ENCODE measurements at regions not wholly inside any gene's neighbourhood (a gene's known extent, or its start where the extent isn't known, plus 50 kb on each side); places are given as distances from the start of the nearest gene placed in this dataset.

DNA sequence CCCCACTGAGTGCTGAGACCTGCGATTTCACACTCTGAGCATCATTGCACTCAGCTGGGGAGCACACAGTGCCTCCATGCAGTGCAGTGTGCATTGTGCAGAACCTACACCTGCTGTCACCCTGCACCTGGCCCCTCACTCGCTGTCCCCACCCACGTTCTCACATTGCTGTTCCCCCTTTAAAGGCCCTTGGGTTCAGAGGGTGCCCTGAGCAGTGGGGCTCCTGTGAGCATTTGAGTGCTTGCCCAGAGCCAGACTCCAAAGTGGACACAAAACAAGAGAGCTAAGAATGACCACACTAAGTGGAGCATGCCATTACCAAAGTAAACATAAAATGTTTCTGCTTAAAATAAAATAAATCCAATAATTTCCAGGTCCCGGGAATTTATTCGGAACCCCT lies 131.0 kb upstream of the CST7 start:
- Histone ChIP-seq H3K9me3 (ENCODE audit: control insufficient read depth, insufficient read depth, low read depth, low read length) (0 out of 2 replicates have a peak, but pooled peaks cover 2% of the 10 kb centered on the region), H3K36me3 (ENCODE audit: control insufficient read depth, insufficient read depth, low read length) (no peaks in the 10 kb centered on the region), H3K4me3 (ENCODE audit: low read depth, low read length) (no peak overlapping the region), H3K4me1 (ENCODE audit: control insufficient read depth, insufficient read depth, low read length) (no peaks in the 10 kb centered on the region), H3K27ac (ENCODE audit: low read depth, low read length) (no peak overlapping the region), H3K27me3 (ENCODE audit: control insufficient read depth, insufficient read depth, low read length) (no peaks in the 10 kb centered on the region), H3K9ac (ENCODE audit: low read length) (no peak overlapping the region)

DNA sequence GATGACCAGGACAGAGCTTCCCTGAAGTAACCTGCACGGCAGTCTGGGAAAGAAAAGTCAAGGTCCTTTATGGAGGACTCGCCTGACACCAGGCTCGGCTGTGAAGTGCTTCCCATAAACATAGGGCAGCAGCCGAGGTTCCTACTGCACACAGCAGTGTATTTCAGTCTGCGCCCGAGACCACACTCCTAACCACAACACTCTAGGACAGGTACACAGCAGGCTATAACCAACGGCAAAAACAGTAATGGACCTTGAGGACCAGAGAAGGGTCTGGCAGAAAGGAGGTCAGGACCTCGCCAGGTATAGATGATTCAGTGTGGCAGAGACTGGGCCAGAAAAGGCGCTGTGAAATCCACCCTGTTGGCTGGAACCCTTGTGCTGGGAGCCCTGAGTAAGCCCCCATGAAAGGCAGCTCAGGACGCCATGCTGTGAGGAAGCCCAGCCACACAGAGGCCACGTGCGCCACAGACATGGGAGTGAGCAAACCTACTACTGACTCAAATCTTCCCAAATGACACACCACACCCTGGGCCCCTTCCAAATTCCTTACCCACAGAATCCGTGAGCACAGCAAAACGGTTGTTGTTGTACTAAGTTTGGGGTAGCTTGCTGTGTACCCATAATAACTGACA lies 129.6 kb upstream of the CST7 start:
- Histone ChIP-seq H3K9me3 (ENCODE audit: control insufficient read depth, insufficient read depth, low read depth, low read length) (0 out of 2 replicates have a peak, but pooled peaks cover 2% of the 10 kb centered on the region), H3K27me3 (ENCODE audit: control insufficient read depth, insufficient read depth, low read length) (no peaks in the 10 kb centered on the region), H3K36me3 (ENCODE audit: control insufficient read depth, insufficient read depth, low read length) (no peaks in the 10 kb centered on the region), H3K4me1 (ENCODE audit: control insufficient read depth, insufficient read depth, low read length) (no peaks in the 10 kb centered on the region), H3K4me3 (ENCODE audit: low read depth, low read length) (no peak overlapping the region), H3K9ac (ENCODE audit: low read length) (no peak overlapping the region), H3K27ac (ENCODE audit: low read depth, low read length) (no peak overlapping the region)

DNA sequence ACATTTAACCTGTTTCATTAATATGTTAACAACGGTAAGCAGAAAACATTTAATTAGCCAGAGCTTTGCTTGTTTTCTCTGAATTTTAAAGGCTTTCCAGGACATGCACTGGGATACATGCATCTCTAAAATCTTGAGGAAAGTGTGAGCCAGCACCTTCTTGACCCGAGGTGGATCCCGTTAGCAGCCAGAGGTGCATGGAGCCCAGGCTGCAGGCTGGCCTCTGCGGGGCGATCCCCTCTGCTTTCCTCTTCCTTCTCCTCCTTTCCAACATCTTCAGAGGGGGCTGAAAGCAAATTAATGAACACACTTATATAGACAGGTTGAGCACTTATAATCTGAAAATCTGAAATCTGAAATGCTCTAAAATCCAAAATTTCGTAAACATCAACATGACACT lies 128.7 kb upstream of the CST7 start:
- Histone ChIP-seq H3K36me3 (ENCODE audit: control insufficient read depth, insufficient read depth, low read length) (no peaks in the 10 kb centered on the region), H3K9me3 (ENCODE audit: control insufficient read depth, insufficient read depth, low read depth, low read length) (0 out of 2 replicates have a peak, but pooled peaks cover 2% of the 10 kb centered on the region), H3K4me3 (ENCODE audit: low read depth, low read length) (no peak overlapping the region), H3K9ac (ENCODE audit: low read length) (no peak overlapping the region), H3K4me1 (ENCODE audit: control insufficient read depth, insufficient read depth, low read length) (no peaks in the 10 kb centered on the region), H3K27ac (ENCODE audit: low read depth, low read length) (no peak overlapping the region), H3K27me3 (ENCODE audit: control insufficient read depth, insufficient read depth, low read length) (no peaks in the 10 kb centered on the region)

DNA sequence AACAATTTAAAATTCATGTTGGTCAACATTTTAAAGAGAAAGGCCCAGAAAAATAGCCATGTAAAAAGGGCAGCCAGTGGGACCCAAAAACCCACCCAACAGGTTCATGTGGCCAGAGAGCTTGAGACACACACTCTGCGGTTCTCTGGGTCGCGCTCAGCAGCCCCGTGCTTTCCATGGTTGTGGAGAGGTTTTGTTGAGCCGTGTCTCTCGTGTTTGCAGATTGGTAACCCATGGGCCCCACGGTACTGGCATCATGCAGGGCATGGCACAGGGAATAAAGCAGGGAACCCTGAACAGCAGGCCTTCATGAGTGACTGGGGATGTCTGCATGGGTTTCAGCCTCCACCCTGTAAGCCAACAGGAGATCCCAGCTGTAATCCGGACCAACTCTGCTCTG lies 127.7 kb upstream of the CST7 start:
- Histone ChIP-seq H3K9ac (ENCODE audit: low read length) (no peak overlapping the region), H3K27ac (ENCODE audit: low read depth, low read length) (no peak overlapping the region), H3K27me3 (ENCODE audit: control insufficient read depth, insufficient read depth, low read length) (no peaks in the 10 kb centered on the region), H3K4me3 (ENCODE audit: low read depth, low read length) (no peak overlapping the region), H3K9me3 (ENCODE audit: control insufficient read depth, insufficient read depth, low read depth, low read length) (0 out of 2 replicates have a peak, but pooled peaks cover 2% of the 10 kb centered on the region), H3K4me1 (ENCODE audit: control insufficient read depth, insufficient read depth, low read length) (no peaks in the 10 kb centered on the region), H3K36me3 (ENCODE audit: control insufficient read depth, insufficient read depth, low read length) (no peaks in the 10 kb centered on the region)

DNA sequence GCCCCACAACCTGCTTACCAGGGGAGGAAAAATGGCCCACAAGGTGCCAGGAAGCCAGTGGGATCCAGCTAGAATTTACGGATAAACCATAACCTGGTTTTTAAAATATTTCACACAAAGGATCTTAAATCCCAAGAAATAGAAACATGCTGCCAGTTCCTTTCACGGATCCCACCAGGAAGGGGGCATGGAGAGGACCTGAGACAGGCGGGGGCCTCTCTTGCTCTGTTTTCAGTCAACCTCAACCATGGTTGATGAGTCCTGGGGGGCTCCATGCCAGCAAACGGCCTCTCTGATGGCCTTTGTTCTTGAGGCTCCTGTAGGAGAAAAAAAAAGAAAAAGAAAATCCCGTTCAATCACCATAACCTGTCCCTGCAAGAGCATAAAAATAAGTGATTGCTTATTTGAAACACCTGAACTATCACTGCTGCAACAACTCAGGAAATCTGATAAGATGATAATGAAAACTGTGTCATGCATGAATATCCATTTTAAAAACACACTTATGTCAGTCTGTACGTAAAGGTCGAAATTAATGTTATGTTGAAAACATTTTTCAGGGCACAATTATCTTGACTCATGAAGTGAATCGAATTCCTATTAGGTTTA lies 125.8 kb upstream of the CST7 start:
- Histone ChIP-seq H3K9ac (ENCODE audit: low read length) (no peak overlapping the region), H3K36me3 (ENCODE audit: control insufficient read depth, insufficient read depth, low read length) (no peaks in the 10 kb centered on the region), H3K9me3 (ENCODE audit: control insufficient read depth, insufficient read depth, low read depth, low read length) (0 out of 2 replicates have a peak, but pooled peaks cover 2% of the 10 kb centered on the region), H3K4me1 (ENCODE audit: control insufficient read depth, insufficient read depth, low read length) (no peaks in the 10 kb centered on the region), H3K27me3 (ENCODE audit: control insufficient read depth, insufficient read depth, low read length) (no peaks in the 10 kb centered on the region), H3K27ac (ENCODE audit: low read depth, low read length) (no peak overlapping the region), H3K4me3 (ENCODE audit: low read depth, low read length) (no peak overlapping the region)

DNA sequence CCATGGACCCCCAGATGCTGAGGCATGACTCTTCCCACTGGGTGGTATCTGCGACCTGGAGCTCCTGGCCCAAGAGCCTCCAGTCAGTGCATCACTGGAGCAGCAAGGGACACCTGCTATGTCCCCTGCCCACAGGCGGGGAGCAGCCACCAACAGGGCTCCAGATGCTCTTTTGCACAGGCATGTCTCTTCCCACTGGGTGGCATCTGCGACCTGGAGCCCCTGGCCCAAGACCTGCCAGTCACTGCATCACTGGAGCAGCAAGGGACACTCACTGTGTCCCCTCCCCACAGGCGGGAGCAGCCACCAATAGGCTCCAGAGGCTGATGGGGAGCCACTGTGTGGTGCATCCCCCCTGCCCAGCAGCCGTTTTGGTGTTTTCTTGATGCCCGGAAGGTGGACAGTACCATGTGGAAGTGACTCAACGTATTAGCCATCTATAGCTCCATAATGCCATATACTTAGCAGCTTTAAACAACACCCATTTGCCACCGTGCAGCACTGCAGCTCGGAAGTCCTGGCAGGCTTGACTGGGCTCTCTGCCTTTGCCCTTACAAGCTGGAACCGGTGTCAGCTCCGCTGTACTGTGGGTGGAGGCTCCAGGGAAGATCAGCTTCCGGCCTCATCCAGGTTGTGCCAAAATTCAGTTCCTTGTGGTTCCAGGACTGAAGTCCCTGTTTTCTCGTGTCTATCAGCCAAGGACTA lies 124.9 kb upstream of the CST7 start:
- no peak overlapping the region for H3K9ac ChIP-seq (ENCODE audit: low read length)
- no peaks in the 10 kb centered on the region for H3K36me3 ChIP-seq (ENCODE audit: control insufficient read depth, insufficient read depth, low read length)
- no peak overlapping the region for H3K4me3 ChIP-seq (ENCODE audit: low read depth, low read length)
- 0 out of 2 replicates have a peak, but pooled peaks cover 2% of the 10 kb centered on the region for H3K9me3 ChIP-seq (ENCODE audit: control insufficient read depth, insufficient read depth, low read depth, low read length)
- no peak overlapping the region for H3K27ac ChIP-seq (ENCODE audit: low read depth, low read length)
- no peaks in the 10 kb centered on the region for H3K27me3 ChIP-seq (ENCODE audit: control insufficient read depth, insufficient read depth, low read length)
- H3K4me1 ChIP-seq (ENCODE audit: control insufficient read depth, insufficient read depth, low read length): no peaks in the 10 kb centered on the region

DNA sequence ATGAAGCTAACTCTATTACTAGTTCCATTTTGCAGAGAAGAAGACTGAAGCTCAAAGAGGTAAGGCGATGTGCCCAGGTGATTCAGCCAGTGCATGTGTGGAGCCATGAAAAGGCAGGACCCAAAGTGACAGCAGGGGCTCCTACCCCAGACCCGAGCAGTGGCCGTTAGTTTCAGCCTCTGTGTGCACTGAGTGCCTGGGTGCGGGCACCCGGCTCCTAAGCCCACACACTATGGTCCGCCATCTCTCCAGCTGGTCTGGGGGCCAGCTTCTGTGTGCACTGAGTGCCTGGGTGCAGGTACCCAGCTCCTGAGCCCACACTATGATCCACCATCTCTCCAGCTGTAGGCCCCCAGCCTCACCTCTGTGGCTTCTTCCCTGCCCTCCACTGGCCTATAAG lies 123.5 kb upstream of the CST7 start:
- H3K27me3 ChIP-seq (ENCODE audit: control insufficient read depth, insufficient read depth, low read length): no peaks in the 10 kb centered on the region

DNA sequence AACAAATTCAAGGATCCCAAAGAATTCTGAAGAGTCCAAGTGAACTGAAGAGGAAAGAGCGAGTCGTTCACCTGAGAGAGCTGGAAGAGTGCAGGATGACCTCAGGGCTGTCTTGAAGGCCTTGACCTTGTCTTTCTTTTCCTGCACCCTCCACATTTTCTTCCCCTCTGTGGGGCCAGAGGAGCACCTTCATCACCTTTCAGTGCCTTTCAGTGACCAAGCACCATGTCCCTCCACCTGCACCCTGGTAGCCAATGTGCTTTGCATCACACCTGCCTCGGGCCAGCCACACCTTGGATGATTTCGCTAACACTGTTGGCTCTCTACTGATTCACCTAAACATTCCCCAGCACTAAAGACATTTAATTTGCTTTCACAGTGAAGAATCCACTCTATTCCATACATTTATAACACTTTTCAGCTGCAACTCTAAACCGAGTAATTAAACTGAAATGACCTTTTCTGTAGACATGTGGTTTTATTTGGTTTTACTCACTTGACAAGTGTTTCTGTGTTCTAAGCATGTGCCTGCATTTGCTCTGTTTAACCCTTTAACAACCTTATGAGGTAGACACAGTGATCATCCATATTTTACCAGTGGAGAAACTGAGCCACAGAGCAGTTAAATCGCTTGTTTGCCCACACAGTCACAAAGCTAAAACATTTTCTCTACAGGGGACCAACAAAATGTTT lies 121.3 kb upstream of the CST7 start:
- H3K36me3 ChIP-seq (ENCODE audit: control insufficient read depth, insufficient read depth, low read length): no peaks in the 10 kb centered on the region
- H3K4me1 ChIP-seq (ENCODE audit: control insufficient read depth, insufficient read depth, low read length): no peaks in the 10 kb centered on the region
- no peaks in the 10 kb centered on the region for H3K9me3 ChIP-seq (ENCODE audit: control insufficient read depth, insufficient read depth, low read depth, low read length)
- H3K27me3 ChIP-seq (ENCODE audit: control insufficient read depth, insufficient read depth, low read length): no peaks in the 10 kb centered on the region; the same call in 1 of the 2 replicates
- no peak overlapping the region for H3K27ac ChIP-seq (ENCODE audit: low read depth, low read length)
- H3K9ac ChIP-seq (ENCODE audit: low read length): no peak overlapping the region
- H3K4me3 ChIP-seq (ENCODE audit: low read depth, low read length): no peak overlapping the region

More for the DNA sequence above, 123.5 kb upstream of the CST7 start:
- H3K4me1 ChIP-seq (ENCODE audit: control insufficient read depth, insufficient read depth, low read length): no peaks in the 10 kb centered on the region
- H3K4me3 ChIP-seq (ENCODE audit: low read depth, low read length): no peak overlapping the region
- H3K27ac ChIP-seq (ENCODE audit: low read depth, low read length): no peak overlapping the region
- no peaks in the 10 kb centered on the region for H3K36me3 ChIP-seq (ENCODE audit: control insufficient read depth, insufficient read depth, low read length)
- no peaks in the 10 kb centered on the region for H3K9me3 ChIP-seq (ENCODE audit: control insufficient read depth, insufficient read depth, low read depth, low read length)
- no peak overlapping the region for H3K9ac ChIP-seq (ENCODE audit: low read length)

DNA sequence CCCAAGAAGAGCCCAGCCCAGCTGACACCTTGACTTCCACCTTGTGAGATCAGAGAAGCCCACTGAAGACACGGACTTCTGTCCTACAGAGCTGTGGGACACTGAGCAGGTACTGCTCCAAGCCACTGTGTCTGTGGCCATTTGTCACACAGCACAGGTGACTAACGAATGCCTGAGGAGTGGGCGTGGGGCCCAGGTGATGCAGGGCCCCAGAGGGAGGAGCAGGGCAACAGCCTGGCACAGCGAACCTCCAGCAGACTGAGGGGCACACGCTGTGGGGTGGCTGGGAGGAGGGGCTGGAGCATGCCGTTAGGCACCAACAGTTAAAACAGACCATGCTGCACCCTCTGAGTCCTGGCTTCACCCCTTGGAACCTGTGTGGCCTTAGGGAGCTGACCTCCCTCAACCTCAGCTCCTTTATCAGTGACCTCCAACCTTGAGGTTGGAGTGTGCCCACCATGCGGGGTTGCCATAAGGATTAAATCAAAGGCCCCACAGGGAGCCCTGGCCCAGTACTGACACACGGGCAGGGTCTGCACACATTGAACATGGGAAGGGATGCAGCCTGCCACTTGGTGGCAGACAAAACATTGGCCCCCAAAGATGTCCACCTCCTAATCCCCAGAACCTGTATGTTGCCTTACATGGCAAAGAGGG lies 119.9 kb upstream of the CST7 start:
- H3K9ac ChIP-seq (ENCODE audit: low read length): no peak overlapping the region
- no peaks in the 10 kb centered on the region for H3K9me3 ChIP-seq (ENCODE audit: control insufficient read depth, insufficient read depth, low read depth, low read length)
- H3K4me3 ChIP-seq (ENCODE audit: low read depth, low read length): no peak overlapping the region
- no peaks in the 10 kb centered on the region; the same call in 1 of the 2 replicates for H3K27me3 ChIP-seq (ENCODE audit: control insufficient read depth, insufficient read depth, low read length)
- no peaks in the 10 kb centered on the region for H3K4me1 ChIP-seq (ENCODE audit: control insufficient read depth, insufficient read depth, low read length)
- no peaks in the 10 kb centered on the region for H3K36me3 ChIP-seq (ENCODE audit: control insufficient read depth, insufficient read depth, low read length)
- no peak overlapping the region for H3K27ac ChIP-seq (ENCODE audit: low read depth, low read length)

DNA sequence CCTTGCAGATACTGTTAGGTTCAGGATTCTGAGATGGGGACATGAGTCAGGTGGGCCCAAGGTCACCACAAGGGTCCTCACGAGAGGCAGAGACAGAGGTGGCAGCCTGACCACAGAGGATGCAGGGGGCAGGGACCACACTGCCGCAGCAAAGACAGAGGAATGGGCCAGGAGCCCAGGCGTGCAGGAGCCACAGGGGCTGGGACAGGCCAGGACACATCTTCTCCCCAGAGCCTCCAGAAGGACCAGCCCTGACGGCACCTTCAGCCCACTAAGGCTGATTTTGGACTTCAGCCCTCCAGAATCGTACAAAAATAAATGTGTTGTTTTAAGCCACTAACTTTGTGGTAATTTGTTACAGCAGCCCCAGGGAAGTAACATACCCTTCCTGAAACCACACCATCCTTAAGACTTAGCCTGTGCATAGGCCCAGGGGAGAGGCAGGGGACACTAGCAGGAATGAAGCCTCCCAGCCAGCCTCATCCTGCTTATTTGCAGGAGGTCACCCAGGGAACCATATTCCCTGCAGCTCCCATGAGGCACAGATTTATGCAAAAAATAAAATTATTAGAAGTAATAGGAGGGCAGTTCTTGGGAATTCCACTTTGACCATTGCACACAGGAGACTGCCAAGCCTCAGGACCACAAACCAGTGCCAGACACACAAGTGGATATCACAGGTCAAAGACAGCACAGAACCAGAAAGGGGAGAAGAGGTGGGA lies 119.3 kb upstream of the CST7 start:
- Histone ChIP-seq H3K9me3 (ENCODE audit: control insufficient read depth, insufficient read depth, low read depth, low read length) (no peaks in the 10 kb centered on the region), H3K9ac (ENCODE audit: low read length) (no peak overlapping the region), H3K36me3 (ENCODE audit: control insufficient read depth, insufficient read depth, low read length) (no peaks in the 10 kb centered on the region), H3K4me3 (ENCODE audit: low read depth, low read length) (no peak overlapping the region), H3K4me1 (ENCODE audit: control insufficient read depth, insufficient read depth, low read length) (no peaks in the 10 kb centered on the region), H3K27ac (ENCODE audit: low read depth, low read length) (no peak overlapping the region), H3K27me3 (ENCODE audit: control insufficient read depth, insufficient read depth, low read length) (no peaks in the 10 kb centered on the region; the same call in 1 of the 2 replicates)

Data from HUES6 (cell line).